Activated CD4-positive, alpha-beta T cell treated with anti-CD3 and anti-CD28 coated beads for 36 hours (primary cell): ENCODE measurements at regions not wholly inside any gene's neighbourhood (a gene's known extent, or its start where the extent isn't known, plus 50 kb on each side); places are given as distances from the start of the nearest gene placed in this dataset.

Experiments
- ATAC-seq: fragments of 200-7000 bp; cut with Tn5 transposase; one replicate; pipeline ENCODE4 v1.10.0; 2021; ENCODE audit warnings: mild to moderate bottlenecking, moderate library complexity
- CTCF ChIA-PET: fragments of 350-600 bp; sonication (Branson Sonifier 250); formaldehyde crosslinking; loops from one replicate; lab custom pipeline; 2021; ENCODE audit warnings: antibody characterized with exemption; lab: Charles Lee
- POLR2A ChIA-PET: fragments of 350-600 bp; sonication (Branson Sonifier 250); formaldehyde crosslinking; loops from one replicate; lab custom pipeline; 2021; ENCODE audit warnings: antibody characterized with exemption, inconsistent platforms; lab: Charles Lee
- DNase-seq: peaks from one replicate; pipeline ENCODE4 v3.0.0-alpha.2; 2020
- H3K27ac Mint-ChIP-seq: one replicate; pipeline ENCODE4 v1.8.0; 2021; ENCODE audit warnings: mixed read lengths
- H3K27me3 Mint-ChIP-seq: one replicate; pipeline ENCODE4 v1.8.0; 2021; ENCODE audit warnings: mixed read lengths
- H3K36me3 Mint-ChIP-seq: one replicate; pipeline ENCODE4 v1.8.0; 2021; ENCODE audit warnings: low read depth, mixed read lengths
- H3K4me1 Mint-ChIP-seq: one replicate; pipeline ENCODE4 v1.8.0; 2021; ENCODE audit warnings: mixed read lengths
- H3K4me3 Mint-ChIP-seq: one replicate; pipeline ENCODE4 v1.8.0; 2021; ENCODE audit warnings: mild to moderate bottlenecking, moderate library complexity, mixed read lengths
- H3K9me3 Mint-ChIP-seq: one replicate; pipeline ENCODE4 v1.8.0; 2021; ENCODE audit warnings: low read depth, mixed read lengths
- intact Hi-C, 2 experiments: fragments of 100-400 bp; cut with DNase I in 1 of 2; cut with micrococcal nuclease in 1 of 2; formaldehyde crosslinking; loops; one replicate each; pipeline versions ENCODE4 v1.14.2 to v1.15.1; 2022 to 2024; cut with DNase I, micrococcal nuclease

DNA sequence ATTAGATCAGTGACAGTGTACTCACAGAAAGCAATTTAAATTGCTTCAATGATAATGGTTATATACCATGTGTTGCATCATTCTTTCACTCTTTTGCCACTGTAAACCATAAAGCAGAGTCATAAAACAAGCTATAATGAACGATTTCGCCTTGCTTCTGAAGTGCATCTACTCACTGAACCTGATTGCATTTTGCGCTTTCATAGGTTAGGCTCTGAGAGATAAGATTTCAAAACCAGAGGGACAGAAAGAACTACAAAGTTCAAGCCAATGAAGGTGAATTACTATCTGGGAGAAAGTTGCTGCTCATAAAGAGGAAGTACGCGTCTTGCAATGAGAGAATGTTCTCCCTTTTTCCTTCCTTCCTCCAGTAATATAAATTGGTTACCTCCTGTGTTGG, 412.7 kb downstream of the CETN3 start:
- CTCF ChIA-PET, result interaction anchor here (0.6 kb wide), 1 partner anchor 1265 kb away, joined by 3 read pairs; no protein-coding TSS in a partner anchor
- ATAC-seq (no peak), DNase-seq (no peak)
- H3K27me3 Mint-ChIP-seq, result no peaks in the 10 kb centered on the region
- H3K36me3 Mint-ChIP-seq, result no peaks in the 10 kb centered on the region
- H3K4me1 Mint-ChIP-seq, result no peaks in the 10 kb centered on the region
- no peak overlapping the region for H3K27ac Mint-ChIP-seq
- H3K9me3 Mint-ChIP-seq, result peaks cover 4% of the 10 kb centered on the region
- no peak overlapping the region for H3K4me3 Mint-ChIP-seq
- POLR2A ChIA-PET, result no interaction called here
- intact Hi-C loops, result no loop called here

DNA sequence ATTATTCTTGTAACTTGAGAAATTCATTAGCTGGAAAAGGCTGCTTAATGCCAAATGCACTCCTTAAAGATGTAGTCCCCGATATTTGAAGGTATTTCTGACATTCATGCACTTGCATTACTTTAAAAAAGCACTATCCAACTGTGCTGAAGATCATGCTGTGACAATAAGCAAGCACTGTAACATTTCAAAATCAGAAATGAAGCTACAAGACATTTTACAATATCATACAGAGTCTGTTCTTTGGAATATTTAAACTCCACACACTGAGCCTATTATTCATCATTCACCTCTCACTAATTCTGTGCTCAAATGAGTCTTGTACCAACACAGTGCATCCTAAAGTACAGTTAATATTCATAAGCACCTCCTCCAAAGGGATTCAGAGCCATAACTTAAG, 413.2 kb downstream of the CETN3 start:
- Mint-ChIP-seq H3K36me3 (no peaks in the 10 kb centered on the region), H3K4me1 (no peaks in the 10 kb centered on the region), H3K9me3 (peaks cover 5% of the 10 kb centered on the region), H3K4me3 (no peak overlapping the region), H3K27ac (no peak overlapping the region), H3K27me3 (no peaks in the 10 kb centered on the region)
- intact Hi-C loops, result no loop called here
- ATAC-seq (no peak), DNase-seq (no peak)
- POLR2A ChIA-PET, result no interaction called here
- CTCF ChIA-PET, result no interaction called here

DNA sequence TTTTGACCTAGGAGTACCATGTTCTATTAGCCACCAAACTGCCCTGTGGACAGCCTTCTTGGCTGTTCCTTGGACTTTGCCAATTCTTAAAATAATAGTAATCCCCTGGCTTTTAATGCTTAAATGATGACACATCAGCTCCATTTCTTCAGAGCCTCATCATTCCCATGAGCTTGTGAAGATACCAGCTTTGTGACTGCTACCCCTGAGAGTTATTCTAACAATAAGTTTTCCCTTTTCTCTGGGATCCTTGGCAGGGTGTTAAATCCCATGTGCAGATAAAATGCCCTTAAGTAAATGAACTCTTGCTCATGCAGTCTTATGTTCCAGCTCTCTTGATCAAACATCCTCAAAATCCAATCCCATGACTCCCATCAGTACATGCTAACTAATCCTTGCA, 415.3 kb downstream of the CETN3 start:
- no peak for ATAC-seq
- CTCF ChIA-PET, result no interaction called here

DNA sequence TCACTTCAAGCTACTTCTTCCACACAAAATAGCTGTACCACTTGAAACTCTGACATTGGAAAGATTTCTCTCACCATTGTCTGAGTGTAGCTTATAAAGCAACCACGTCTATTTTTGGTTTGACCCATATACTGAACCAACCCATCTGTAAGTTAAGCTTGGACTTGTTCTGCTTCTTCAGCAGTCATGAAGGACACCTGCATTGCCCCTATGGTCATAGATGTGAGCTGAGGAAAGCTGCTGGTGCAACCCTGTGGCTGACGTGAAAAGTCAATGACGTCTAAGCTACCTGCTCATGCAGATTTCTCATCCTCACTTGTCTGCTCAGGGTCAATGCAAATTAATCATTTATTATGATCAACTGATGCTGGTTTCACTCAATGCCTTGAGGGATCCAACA, 417.4 kb downstream of the CETN3 start:
- no peak for DNase-seq
- H3K36me3 Mint-ChIP-seq, result no peaks in the 10 kb centered on the region
- H3K4me1 Mint-ChIP-seq, result no peaks in the 10 kb centered on the region
- ATAC-seq, result no peak
- no peak overlapping the region for H3K4me3 Mint-ChIP-seq
- ChIA-PET POLR2A (interaction anchor here (1.0 kb wide), 1 partner anchor 331 kb away, joined by 3 read pairs; no protein-coding TSS in a partner anchor), CTCF (interaction anchor here (1.2 kb wide), 1 partner anchor 36 kb away, joined by 3 read pairs; no protein-coding TSS in a partner anchor)
- intact Hi-C loops, result no loop called here
- peaks cover 5% of the 10 kb centered on the region for H3K9me3 Mint-ChIP-seq
- no peaks in the 10 kb centered on the region for H3K27me3 Mint-ChIP-seq
- H3K27ac Mint-ChIP-seq, result no peak overlapping the region

More for the DNA sequence above, 415.3 kb downstream of the CETN3 start:
- Mint-ChIP-seq H3K27me3 (no peaks in the 10 kb centered on the region), H3K9me3 (peaks cover 5% of the 10 kb centered on the region), H3K4me3 (no peak overlapping the region), H3K4me1 (no peaks in the 10 kb centered on the region), H3K27ac (no peak overlapping the region), H3K36me3 (no peaks in the 10 kb centered on the region)
- intact Hi-C loops, result no loop called here
- POLR2A ChIA-PET, result no interaction called here
- DNase-seq, result no peak

DNA sequence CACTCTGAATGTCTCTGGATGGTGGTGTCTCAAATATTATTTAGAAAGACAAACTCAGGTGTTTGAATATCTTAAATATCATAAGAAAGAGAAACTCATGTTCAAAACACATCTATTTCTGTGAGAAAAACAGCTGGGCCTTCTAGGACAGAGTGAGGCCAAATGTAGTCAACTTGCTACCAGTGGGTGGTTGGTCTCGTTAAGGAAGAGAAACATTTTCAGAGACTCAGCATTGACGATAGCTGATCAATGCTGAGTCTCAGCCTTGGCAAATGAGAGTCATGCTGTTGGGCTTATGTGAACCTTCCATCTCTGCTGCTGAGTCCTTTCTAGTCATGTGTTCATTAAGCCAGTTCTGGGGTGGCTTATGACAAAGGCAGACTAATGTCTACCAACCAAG, 418.0 kb downstream of the CETN3 start:
- DNase-seq, result no peak
- no peaks in the 10 kb centered on the region for H3K4me1 Mint-ChIP-seq
- intact Hi-C loops, result no loop called here
- H3K36me3 Mint-ChIP-seq, result no peaks in the 10 kb centered on the region
- H3K4me3 Mint-ChIP-seq, result no peak overlapping the region
- POLR2A ChIA-PET, result interaction anchor here (1.0 kb wide), 1 partner anchor 330 kb away, joined by 3 read pairs; no protein-coding TSS in a partner anchor
- H3K27ac Mint-ChIP-seq, result no peak overlapping the region
- H3K27me3 Mint-ChIP-seq, result no peaks in the 10 kb centered on the region
- ATAC-seq, result no peak
- peaks cover 5% of the 10 kb centered on the region for H3K9me3 Mint-ChIP-seq
- CTCF ChIA-PET, result interaction anchor here (1.2 kb wide), 1 partner anchor 35 kb away, joined by 3 read pairs; no protein-coding TSS in a partner anchor

DNA sequence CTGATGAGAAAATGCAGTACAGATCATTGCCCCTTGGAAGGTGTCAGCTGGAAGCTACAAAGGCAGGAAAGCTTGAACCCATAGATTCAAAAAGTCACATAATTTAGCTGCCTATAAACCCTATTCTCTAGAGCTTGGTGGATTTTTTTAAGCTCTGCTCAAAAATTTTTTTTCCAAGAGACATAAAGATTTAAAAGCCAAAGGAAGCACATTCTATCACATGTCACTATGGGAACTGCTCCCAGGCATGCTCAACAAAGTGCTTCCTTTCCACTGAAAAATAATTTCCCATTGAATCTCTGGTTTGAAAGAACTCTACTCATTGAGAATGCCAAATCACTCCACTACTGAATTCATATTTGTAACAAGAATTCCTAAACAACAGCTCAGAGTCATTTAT, 419.8 kb downstream of the CETN3 start:
- peaks cover 5% of the 10 kb centered on the region for H3K9me3 Mint-ChIP-seq
- no peak overlapping the region for H3K4me3 Mint-ChIP-seq
- CTCF ChIA-PET, result no interaction called here
- intact Hi-C loops, result no loop called here
- H3K4me1 Mint-ChIP-seq, result no peaks in the 10 kb centered on the region
- ATAC-seq, result no peak
- no peaks in the 10 kb centered on the region for H3K36me3 Mint-ChIP-seq
- no peak overlapping the region for H3K27ac Mint-ChIP-seq
- no peak for DNase-seq
- POLR2A ChIA-PET, result no interaction called here
- no peaks in the 10 kb centered on the region for H3K27me3 Mint-ChIP-seq

DNA sequence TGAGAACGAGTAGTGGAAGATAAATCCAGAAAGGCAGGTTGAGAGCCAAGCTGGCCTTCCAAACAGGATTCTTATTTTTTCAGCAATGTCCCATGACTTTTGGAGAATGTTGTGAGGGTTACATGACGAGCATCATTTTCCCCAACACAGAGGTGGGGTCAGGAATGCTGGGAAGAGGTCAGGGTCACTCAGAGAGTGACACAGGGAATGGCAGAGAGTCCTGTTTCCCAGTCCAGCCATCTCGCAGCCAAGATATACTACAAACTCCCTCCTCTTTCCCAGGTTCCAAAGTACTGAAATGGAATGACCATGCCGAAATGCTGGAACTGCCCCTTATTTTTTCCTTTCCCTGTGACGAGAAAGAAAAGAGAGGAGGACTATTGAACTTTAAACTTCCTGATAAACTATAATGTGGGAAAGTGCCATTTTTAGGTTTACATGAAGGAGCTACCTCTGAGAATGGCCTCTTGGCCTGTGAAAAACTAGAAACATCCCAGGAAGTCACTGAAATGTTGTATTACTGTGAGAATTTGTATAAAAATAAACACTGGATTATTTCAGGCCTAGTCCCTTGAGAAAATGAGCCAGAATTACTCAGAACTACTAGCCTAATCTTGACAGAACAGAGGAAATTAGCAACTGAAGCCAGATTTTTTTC, 420.4 kb downstream of the CETN3 start:
- H3K27ac Mint-ChIP-seq, result no peak overlapping the region
- no peaks in the 10 kb centered on the region for H3K36me3 Mint-ChIP-seq
- H3K27me3 Mint-ChIP-seq, result no peaks in the 10 kb centered on the region
- DNase-seq, result no peak
- ChIA-PET CTCF (no interaction called here), POLR2A (no interaction called here)
- H3K4me1 Mint-ChIP-seq, result no peaks in the 10 kb centered on the region
- ATAC-seq, result no peak
- intact Hi-C loops, result no loop called here
- H3K9me3 Mint-ChIP-seq, result peaks cover 3% of the 10 kb centered on the region
- no peak overlapping the region for H3K4me3 Mint-ChIP-seq

DNA sequence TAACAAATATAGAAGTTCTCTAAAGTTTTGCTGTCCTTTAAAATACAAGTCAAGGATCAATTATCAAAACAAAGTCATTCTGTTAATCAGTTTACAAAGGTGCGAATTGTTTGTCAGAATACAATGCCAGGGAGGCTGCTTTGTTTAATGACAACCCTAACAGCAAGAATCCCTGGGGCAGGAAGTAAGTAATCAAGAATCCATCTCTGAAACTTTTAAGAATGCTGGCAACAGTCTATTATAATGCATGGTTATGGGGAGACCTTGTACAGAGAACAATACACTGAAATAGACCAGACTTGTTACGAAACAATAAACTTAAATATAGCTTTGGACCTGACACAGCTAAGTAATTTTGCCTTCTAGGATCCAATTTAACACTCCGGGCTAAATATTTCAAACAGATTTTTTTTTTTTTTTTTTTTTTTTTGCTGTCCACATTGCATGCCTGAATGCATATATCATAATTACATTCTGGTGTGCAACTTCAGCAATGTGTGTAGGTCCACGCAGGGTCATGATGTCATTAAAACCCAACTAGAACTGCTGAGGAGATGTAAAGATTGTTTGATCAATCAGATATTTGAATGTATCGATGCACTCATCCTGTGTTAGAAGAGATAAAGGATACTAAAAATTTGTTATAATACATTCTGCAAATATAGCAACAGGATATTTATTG, 421.3 kb downstream of the CETN3 start:
- no peak overlapping the region for H3K27ac Mint-ChIP-seq
- no peak overlapping the region for H3K4me3 Mint-ChIP-seq
- H3K27me3 Mint-ChIP-seq, result no peaks in the 10 kb centered on the region
- no peak for ATAC-seq
- no peaks in the 10 kb centered on the region for H3K4me1 Mint-ChIP-seq
- no peak for DNase-seq
- H3K36me3 Mint-ChIP-seq, result no peaks in the 10 kb centered on the region
- peaks cover 3% of the 10 kb centered on the region for H3K9me3 Mint-ChIP-seq
- ChIA-PET CTCF (no interaction called here), POLR2A (no interaction called here)
- intact Hi-C loops, result no loop called here

DNA sequence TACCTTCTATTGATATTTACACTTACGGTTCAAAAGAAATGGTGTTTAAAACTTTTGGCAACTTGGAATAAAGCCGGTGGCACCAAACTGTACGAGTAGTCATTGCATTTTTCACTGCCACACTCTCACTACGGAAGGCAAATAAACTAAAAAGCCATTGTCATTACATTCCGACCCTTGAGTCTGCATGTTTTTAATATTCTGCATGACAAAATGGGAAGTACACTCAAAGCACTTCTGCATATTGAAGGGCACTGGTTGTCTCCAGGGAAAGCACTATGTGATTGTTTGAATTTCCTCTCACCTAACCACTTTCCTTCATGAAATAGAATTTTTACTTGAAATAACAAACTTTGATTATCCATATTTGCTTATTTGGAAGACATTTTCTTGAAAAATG, 426.3 kb downstream of the CETN3 start:
- H3K4me3 Mint-ChIP-seq, result no peak overlapping the region
- H3K9me3 Mint-ChIP-seq, result no peaks in the 10 kb centered on the region
- ChIA-PET CTCF (no interaction called here), POLR2A (no interaction called here)
- no peak overlapping the region for H3K27ac Mint-ChIP-seq
- no peaks in the 10 kb centered on the region for H3K36me3 Mint-ChIP-seq
- no peaks in the 10 kb centered on the region for H3K27me3 Mint-ChIP-seq
- no peaks in the 10 kb centered on the region for H3K4me1 Mint-ChIP-seq
- intact Hi-C loops, result no loop called here
- ATAC-seq, result no peak
- DNase-seq, result no peak

DNA sequence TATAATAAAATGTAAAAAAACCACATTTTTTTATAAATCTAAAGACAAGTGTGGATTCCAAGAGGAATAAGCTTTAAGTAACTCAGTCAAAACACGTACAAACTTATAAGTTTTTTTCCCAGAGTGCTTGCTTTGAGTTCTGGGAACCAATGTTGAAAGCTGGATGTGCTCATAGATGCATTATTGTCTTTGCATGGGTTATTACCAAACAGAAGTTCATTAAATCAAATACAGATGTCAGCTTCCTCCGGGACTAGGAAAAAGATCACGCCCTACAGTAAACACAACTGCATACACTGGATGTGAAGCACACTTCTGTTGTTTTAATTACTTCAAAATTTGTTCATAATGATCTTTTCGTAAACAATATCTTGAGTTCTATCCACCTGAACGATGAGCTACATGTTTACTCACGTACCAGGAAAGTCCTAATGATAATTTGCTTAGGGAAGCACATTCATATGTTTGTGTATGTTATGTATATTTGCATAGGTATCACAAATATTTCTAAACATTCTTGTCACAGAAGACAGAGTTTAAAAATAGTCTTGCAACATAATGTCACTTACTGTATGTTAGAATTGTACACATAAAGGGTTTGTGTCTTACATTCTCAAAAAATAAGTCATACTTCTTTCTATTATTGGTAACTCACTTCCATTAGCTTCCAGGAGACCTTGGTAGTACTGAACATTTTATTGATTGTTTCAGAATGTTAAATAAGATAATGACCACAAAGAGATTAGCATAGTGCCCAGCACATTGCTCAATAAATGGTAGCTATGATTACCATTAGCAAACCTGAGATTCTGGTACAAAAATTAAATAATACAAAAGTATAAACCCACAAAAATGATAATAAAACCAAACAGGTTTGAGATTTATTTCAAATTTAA, 427.4 kb downstream of the CETN3 start:
- POLR2A ChIA-PET, result no interaction called here
- Mint-ChIP-seq H3K27me3 (no peaks in the 10 kb centered on the region), H3K4me1 (no peaks in the 10 kb centered on the region), H3K27ac (no peak overlapping the region), H3K4me3 (no peak overlapping the region), H3K36me3 (no peaks in the 10 kb centered on the region), H3K9me3 (no peaks in the 10 kb centered on the region)
- CTCF ChIA-PET, result interaction anchor here (0.6 to 1.2 kb wide), 2 partner anchors 9 to 538 kb away, joined by 3 to 4 read pairs; no protein-coding TSS in a partner anchor
- intact Hi-C loops, result no loop called here
- ATAC-seq (no peak), DNase-seq (no peak)

DNA sequence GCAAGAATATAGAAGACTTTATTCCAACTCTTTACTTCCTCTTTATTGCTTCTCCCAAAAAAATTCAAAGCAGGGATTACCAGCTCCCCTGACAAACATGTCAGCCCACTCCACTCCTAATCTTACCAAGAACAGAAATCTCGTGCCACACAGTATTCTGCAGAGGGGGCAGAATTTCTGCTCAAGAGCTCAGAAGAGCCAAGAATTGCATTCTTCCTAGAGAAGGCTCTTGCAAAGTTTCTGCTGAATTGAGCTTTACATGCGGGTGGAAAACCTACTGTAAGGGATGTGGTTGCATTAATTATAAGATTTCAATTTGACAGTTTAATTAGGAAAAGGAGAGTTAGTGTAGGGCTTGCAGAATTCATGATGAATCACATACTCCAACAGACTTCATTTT, 428.5 kb downstream of the CETN3 start:
- no peaks in the 10 kb centered on the region for H3K36me3 Mint-ChIP-seq
- ATAC-seq, result no peak
- no peaks in the 10 kb centered on the region for H3K9me3 Mint-ChIP-seq
- no peak overlapping the region for H3K27ac Mint-ChIP-seq
- intact Hi-C loops, result no loop called here
- ChIA-PET POLR2A (no interaction called here), CTCF (no interaction called here)
- H3K4me3 Mint-ChIP-seq, result no peak overlapping the region
- DNase-seq, result no peak
- H3K4me1 Mint-ChIP-seq, result no peaks in the 10 kb centered on the region
- H3K27me3 Mint-ChIP-seq, result no peaks in the 10 kb centered on the region
